HPDE6-E6E7 (cell line): ENCODE measurements at regions not wholly inside any gene's neighbourhood (a gene's known extent, or its start where the extent isn't known, plus 50 kb on each side); places are given as distances from the start of the nearest gene placed in this dataset.
"Not testable (repeated sequence)": the region's sequence is repeated elsewhere in the genome, so short reads cannot be mapped to it uniquely, and the experiment has no call there.

Experiments
- DNase-seq: peaks from one replicate; pipeline ENCODE4 v3.0.0; 2011; ENCODE audit warnings: missing footprints; ENCODE audit errors: extremely low spot score

- DNase-seq = not testable (repeated sequence)
Observed at GRCh38 chr9:63912451-63912850, 1372.6 kb downstream of the FOXD4L5 start.

GRCh38 chr9:63909076-63909475, 1375.9 kb downstream of the FOXD4L5 start:
- DNase-seq = not testable (repeated sequence)

- not testable (repeated sequence) for DNase-seq
Observed at GRCh38 chr9:63899637-63900190, 1385.3 kb downstream of the FOXD4L5 start.

- DNase-seq = not testable (repeated sequence)
Observed at GRCh38 chr9:63881386-63881785, 1403.6 kb downstream of the FOXD4L5 start.

GRCh38 chr9:63876380-63876779, 1408.6 kb downstream of the FOXD4L5 start:
- DNase-seq = not testable (repeated sequence)

- DNase-seq = no peak
Observed at GRCh38 chr9:63859475-63860215, 1425.4 kb downstream of the FOXD4L5 start.

- DNase-seq = not testable (repeated sequence)
Observed at GRCh38 chr9:63859090-63859474, 1425.9 kb downstream of the FOXD4L5 start.

- not testable (repeated sequence) for DNase-seq
Observed at GRCh38 chr9:63853140-63853751, 1431.8 kb downstream of the FOXD4L5 start.

GRCh38 chr9:63824804-63825203, 1460.2 kb downstream of the FOXD4L5 start:
- DNase-seq = not testable (repeated sequence)

- peak; percentile 2 for DNase-seq
Observed at GRCh38 chr9:63823375-63824201, 1461.4 kb downstream of the FOXD4L5 start.

GRCh38 chr9:63822615-63823374, 1462.2 kb downstream of the FOXD4L5 start:
- not testable (repeated sequence) for DNase-seq

GRCh38 chr9:63821293-63821692, 1463.7 kb downstream of the FOXD4L5 start:
- not testable (repeated sequence) for DNase-seq

GRCh38 chr9:63820882-63821281, 1464.1 kb downstream of the FOXD4L5 start:
- DNase-seq = not testable (repeated sequence)

- not testable (repeated sequence) for DNase-seq
Observed at GRCh38 chr9:63820383-63820782, 1464.6 kb downstream of the FOXD4L5 start.

- DNase-seq = peak; percentile 33
Observed at GRCh38 chr9:63817622-63818518, 1467.1 kb downstream of the FOXD4L5 start.

GRCh38 chr9:63816751-63817621, 1468.0 kb downstream of the FOXD4L5 start:
- DNase-seq = peak; percentile 97

- not testable (repeated sequence) for DNase-seq
Observed at GRCh38 chr9:63814970-63815669, 1469.9 kb downstream of the FOXD4L5 start.

GRCh38 chr9:63813391-63814021, 1471.5 kb downstream of the FOXD4L5 start:
- DNase-seq = not testable (repeated sequence)
